GM23248 (cell line): ENCODE measurements at regions not wholly inside any gene's neighbourhood (a gene's known extent, or its start where the extent isn't known, plus 50 kb on each side); places are given as distances from the start of the nearest gene placed in this dataset.

Source experiments
- DNase-seq: peaks from one replicate; pipeline ENCODE4 v3.0.0-alpha.2; 2015
- H2AFZ ChIP-seq: fragments of 200-600 bp; sonication (generic); 2 replicates; pipeline ENCODE4 v1.6.1; 2016; ENCODE audit warnings: antibody characterized with exemption
- H3F3A ChIP-seq: fragments of 200-600 bp; sonication (generic); 2 replicates; pipeline ENCODE4 v1.6.1; 2016; ENCODE audit warnings: mild to moderate bottlenecking, antibody characterized with exemption, mixed run types; ENCODE audit not compliant: insufficient read depth
- H3K27ac ChIP-seq: fragments of 200-600 bp; sonication (generic); 2 replicates; pipeline ENCODE4 v1.5.1; 2016; ENCODE audit warnings: mild to moderate bottlenecking
- H3K27me3 ChIP-seq: fragments of 200-600 bp; sonication (generic); replicated peaks from 2 replicates; pipeline ENCODE4 v1.6.1; 2016; ENCODE audit warnings: mild to moderate bottlenecking; ENCODE audit not compliant: insufficient read depth
- H3K36me3 ChIP-seq: fragments of 200-600 bp; sonication (generic); 2 replicates; pipeline ENCODE4 v1.6.1; 2016; ENCODE audit warnings: low read depth, mild to moderate bottlenecking
- H3K4me1 ChIP-seq: fragments of 200-600 bp; sonication (generic); 2 replicates; pipeline ENCODE4 v1.6.1; 2016; ENCODE audit warnings: mild to moderate bottlenecking; ENCODE audit not compliant: insufficient read depth
- H3K4me2 ChIP-seq: fragments of 200-600 bp; sonication (generic); one replicate; pipeline ENCODE4 v1.6.1; 2016; ENCODE audit warnings: mild to moderate bottlenecking; ENCODE audit not compliant: unreplicated experiment
- H3K4me3 ChIP-seq: fragments of 200-600 bp; sonication (generic); 2 replicates; pipeline ENCODE4 v1.5.1; 2016; ENCODE audit warnings: mild to moderate bottlenecking
- H3K79me2 ChIP-seq: fragments of 200-600 bp; sonication (generic); 2 replicates; pipeline ENCODE4 v1.6.1; 2016; ENCODE audit warnings: mild to moderate bottlenecking; ENCODE audit not compliant: insufficient read depth
- H3K9ac ChIP-seq: fragments of 200-600 bp; sonication (generic); 2 replicates; pipeline ENCODE4 v1.6.1; 2016; ENCODE audit warnings: mild to moderate bottlenecking
- H3K9me2 ChIP-seq: fragments of 200-600 bp; sonication (generic); 2 replicates; pipeline ENCODE4 v1.6.1; 2016; ENCODE audit warnings: mixed run types, mild to moderate bottlenecking, moderate library complexity; ENCODE audit not compliant: insufficient read depth
- H3K9me3 ChIP-seq: fragments of 200-600 bp; sonication (generic); one replicate; pipeline ENCODE4 v1.6.1; 2017; ENCODE audit warnings: low read depth
- H4K20me1 ChIP-seq: fragments of 200-600 bp; sonication (generic); 2 replicates; pipeline ENCODE4 v1.6.0; 2016; ENCODE audit not compliant: insufficient read depth
- EZH2 ChIP-seq: fragments of 200-600 bp; sonication (generic); IDR thresholded peaks from 2 replicates; pipeline ENCODE4 v1.6.1; 2018; ENCODE audit warnings: antibody characterized with exemption, mild to moderate bottlenecking; ENCODE audit not compliant: insufficient read depth, poor library complexity, severe bottlenecking
- EZH2phosphoT487 ChIP-seq: fragments of 200-600 bp; sonication (generic); IDR thresholded peaks from 2 replicates; pipeline ENCODE4 v1.6.1; 2018; ENCODE audit warnings: antibody characterized with exemption, moderate library complexity, mild to moderate bottlenecking, low read depth; ENCODE audit not compliant: insufficient read depth
- WGBS, 2 experiments: methylation state at CpG; one replicate each; pipeline ENCODE4 v1.1.6; 2015 to 2017; ENCODE audit warnings: low lambda C conversion rate in 2 of 2, low coverage in 1 of 2; ENCODE audit errors: missing lambda C conversion rate in 2 of 2; 5-methylcytosine and 5-hydroxymethylcytosine counted together
- in situ Hi-C: fragments of 300-500 bp; cut with MboI; formaldehyde crosslinking; loops from 2 replicates; pipeline ENCODE4 v1.15.0; 2020

DNA sequence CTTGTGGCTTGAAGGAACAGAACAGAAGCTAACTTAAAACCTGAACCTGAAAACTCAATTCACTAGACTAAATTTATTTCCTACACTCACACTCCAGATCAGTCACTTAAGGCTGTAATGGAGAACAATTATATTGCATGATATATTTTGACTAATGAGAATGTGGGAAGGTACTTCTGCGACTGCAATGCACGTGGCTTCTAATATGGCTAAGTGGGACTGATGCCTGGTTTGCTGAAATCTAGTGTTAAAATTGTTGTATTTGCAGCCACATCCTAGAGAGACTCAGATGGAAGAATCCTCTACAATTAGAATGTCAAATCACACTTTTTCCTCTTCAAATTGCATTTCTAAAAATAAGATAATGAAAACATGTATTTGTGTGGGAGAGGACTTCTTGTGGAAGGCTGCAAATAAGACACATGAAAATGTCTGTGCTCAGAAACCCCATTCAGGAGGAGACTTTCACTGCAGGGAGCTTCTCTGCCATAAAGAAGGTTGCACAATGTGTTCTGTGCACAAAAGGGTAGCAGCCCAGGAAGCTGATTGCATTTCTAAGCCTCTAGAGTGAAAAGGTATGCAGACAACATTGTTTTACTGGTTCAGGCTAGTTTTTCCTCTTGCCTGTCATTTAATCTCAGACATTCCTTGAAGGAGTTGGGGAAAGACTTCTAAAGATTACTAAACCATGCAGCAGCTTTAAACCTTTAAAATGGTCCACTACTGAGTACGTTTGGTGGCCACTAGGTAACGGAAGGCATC is 224.3 kb downstream of the NEDD1 start:
- H3K27me3 ChIP-seq = no peaks in the 10 kb centered on the region
- no peaks in the 10 kb centered on the region for H3K36me3 ChIP-seq
- in situ Hi-C loops = no loop called here
- H3K4me2 ChIP-seq = no peak overlapping the region
- H4K20me1 ChIP-seq = no peaks in the 10 kb centered on the region
- H3K9me2 ChIP-seq = no peaks in the 10 kb centered on the region
- DNase-seq = no peak
- no peak overlapping the region for H3K27ac ChIP-seq
- no peaks in the 10 kb centered on the region for H3K4me1 ChIP-seq
- no peaks in the 10 kb centered on the region for H3F3A ChIP-seq
- TF ChIP-seq EZH2phosphoT487 (no peak), EZH2 (no peak)
- no peak overlapping the region for H3K9ac ChIP-seq
- no peak overlapping the region for H3K4me3 ChIP-seq
- no peaks in the 10 kb centered on the region for H3K79me2 ChIP-seq
- 12 to 15% methylated on average over 4 of the region's 4 CpGs for WGBS, 2 experiments
- H3K9me3 ChIP-seq = no peaks in the 10 kb centered on the region
- H2AFZ ChIP-seq = no peak overlapping the region

DNA sequence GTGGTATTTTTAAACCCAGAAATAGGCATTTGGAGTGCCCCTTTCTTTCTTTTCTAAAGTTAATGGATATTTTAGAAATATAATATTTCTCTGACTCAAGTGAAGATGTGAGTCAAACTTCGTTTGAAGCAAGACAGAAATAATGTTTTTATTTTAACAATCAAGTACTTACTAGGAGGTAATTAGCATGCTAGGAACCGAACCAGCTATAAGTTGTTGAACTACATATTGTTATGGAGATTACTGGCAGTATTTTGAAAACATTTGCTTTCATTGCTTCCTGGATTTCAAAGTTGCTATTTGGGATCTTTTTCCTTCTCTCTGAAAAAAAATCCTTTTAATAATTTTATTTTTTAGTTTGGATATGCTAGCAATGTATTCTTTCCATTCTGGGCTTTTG is 225.2 kb downstream of the NEDD1 start:
- Histone ChIP-seq H2AFZ (no peak overlapping the region), H3K9ac (no peak overlapping the region), H3K36me3 (no peaks in the 10 kb centered on the region), H3K27ac (no peak overlapping the region), H3K4me1 (no peaks in the 10 kb centered on the region), H3K4me2 (no peak overlapping the region), H3K9me3 (no peaks in the 10 kb centered on the region), H3K9me2 (no peaks in the 10 kb centered on the region), H3K4me3 (no peak overlapping the region), H3F3A (no peaks in the 10 kb centered on the region), H3K27me3 (no peaks in the 10 kb centered on the region), H3K79me2 (no peaks in the 10 kb centered on the region), H4K20me1 (no peaks in the 10 kb centered on the region)
- TF ChIP-seq EZH2 (no peak), EZH2phosphoT487 (no peak)
- in situ Hi-C loops = no loop called here
- DNase-seq = no peak
- WGBS, 2 experiments = 7% methylated on average over 2 of the region's 2 CpGs

DNA sequence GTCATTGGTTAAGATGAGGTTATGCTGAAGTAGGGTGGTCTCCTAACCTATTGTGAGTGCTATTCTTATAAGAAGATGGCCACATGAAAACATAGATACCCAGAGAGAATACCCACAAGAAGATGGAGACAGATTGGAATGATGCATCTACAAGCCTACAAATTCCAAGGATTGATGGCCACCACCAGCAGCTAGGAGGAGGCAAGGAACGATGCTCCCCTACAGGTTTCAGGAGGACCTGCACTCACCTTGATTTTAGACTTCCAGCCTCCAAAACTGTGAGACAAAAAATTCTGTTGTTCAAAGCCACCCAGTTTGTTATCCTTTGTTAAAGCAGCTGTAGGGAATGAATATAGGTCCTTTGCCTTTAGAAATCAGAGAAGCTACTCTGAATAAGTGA is 227.4 kb downstream of the NEDD1 start:
- Histone ChIP-seq H3K4me3 (no peak overlapping the region), H3K9me2 (no peaks in the 10 kb centered on the region), H3K4me1 (no peaks in the 10 kb centered on the region), H3K79me2 (no peaks in the 10 kb centered on the region), H3K4me2 (no peak overlapping the region), H3K36me3 (no peaks in the 10 kb centered on the region), H3F3A (no peaks in the 10 kb centered on the region), H3K27me3 (no peaks in the 10 kb centered on the region), H3K9ac (no peak overlapping the region), H3K9me3 (no peaks in the 10 kb centered on the region), H2AFZ (no peak overlapping the region), H4K20me1 (no peaks in the 10 kb centered on the region), H3K27ac (no peak overlapping the region)
- in situ Hi-C loops = no loop called here
- DNase-seq = no peak
- 25 to 33% methylated on average over 1 of the region's 1 CpG for WGBS, 2 experiments
- TF ChIP-seq EZH2phosphoT487 = no peak
- TF ChIP-seq EZH2 = no peak

DNA sequence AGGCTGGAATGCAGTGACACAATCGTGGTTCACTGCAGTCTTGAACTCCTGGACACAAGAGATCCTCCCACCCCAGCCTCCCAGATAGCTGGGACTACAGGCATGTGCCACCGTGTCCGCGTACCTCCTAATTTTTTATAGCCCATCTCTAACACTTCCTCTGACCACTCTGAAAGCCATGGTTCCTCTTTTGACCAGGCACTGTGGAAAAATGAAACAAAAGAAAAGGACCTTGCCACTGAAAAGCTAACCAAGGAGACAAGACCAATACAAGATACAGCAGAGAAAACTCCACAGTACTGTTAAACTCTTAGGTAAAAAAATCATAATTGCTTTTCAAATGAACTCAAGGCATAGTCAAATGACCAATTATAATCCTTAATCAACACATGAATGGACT is 233.3 kb downstream of the NEDD1 start:
- in situ Hi-C loops = no loop called here
- Histone ChIP-seq H3K4me1 (no peaks in the 10 kb centered on the region), H3K4me3 (no peak overlapping the region)

More for the DNA sequence above, 233.3 kb downstream of the NEDD1 start:
- Histone ChIP-seq H3K36me3 (no peaks in the 10 kb centered on the region), H3K27me3 (no peaks in the 10 kb centered on the region), H2AFZ (no peak overlapping the region), H3K4me2 (no peak overlapping the region), H4K20me1 (no peaks in the 10 kb centered on the region), H3K27ac (no peak overlapping the region), H3K9ac (no peak overlapping the region), H3K9me3 (no peaks in the 10 kb centered on the region), H3K79me2 (no peaks in the 10 kb centered on the region), H3K9me2 (no peaks in the 10 kb centered on the region), H3F3A (no peaks in the 10 kb centered on the region)
- TF ChIP-seq EZH2phosphoT487 = no peak
- no peak for TF ChIP-seq EZH2
- DNase-seq = no peak
- WGBS, 2 experiments = 48 to 69% methylated on average over 4 of the region's 4 CpGs
